ENCODE measurements at regions not wholly inside any gene's neighbourhood (a gene's known extent, or its start where the extent isn't known, plus 50 kb on each side); places are given as distances from the start of the nearest gene placed in this dataset.
"Not testable (repeated sequence)": the region's sequence is repeated elsewhere in the genome, so short reads cannot be mapped to it uniquely, and the experiment has no call there.

- not testable (repeated sequence) for DNase-seq (ENCODE audit: low spot score)
Observed at GRCh38 chr15:85196697-85197096, 183.7 kb upstream of the AKAP13 start.

GRCh38 chr15:85197582-85197981 lies 182.8 kb upstream of the AKAP13 start:
- DNase-seq (ENCODE audit: low spot score): not testable (repeated sequence)

GRCh38 chr15:85198432-85198831 lies 182.0 kb upstream of the AKAP13 start:
- DNase-seq (ENCODE audit: low spot score): not testable (repeated sequence)

- DNase-seq (ENCODE audit: low spot score): not testable (repeated sequence)
Observed at GRCh38 chr15:85200215-85200614, 180.2 kb upstream of the AKAP13 start.

GRCh38 chr15:85201118-85201793 lies 179.1 kb upstream of the AKAP13 start:
- DNase-seq (ENCODE audit: low spot score): not testable (repeated sequence)

GRCh38 chr15:85204481-85204880 lies 175.9 kb upstream of the AKAP13 start:
- DNase-seq (ENCODE audit: low spot score): not testable (repeated sequence)

GRCh38 chr15:85233791-85234325 lies 146.5 kb upstream of the AKAP13 start:
- DNase-seq (ENCODE audit: low spot score): not testable (repeated sequence)

- not testable (repeated sequence) for DNase-seq (ENCODE audit: low spot score)
Observed at GRCh38 chr15:85234450-85235196, 145.8 kb upstream of the AKAP13 start.

GRCh38 chr15:85244056-85244455 lies 136.3 kb upstream of the AKAP13 start:
- not testable (repeated sequence) for DNase-seq (ENCODE audit: low spot score)

GRCh38 chr15:85250938-85251542 lies 129.4 kb upstream of the AKAP13 start:
- not testable (repeated sequence) for DNase-seq (ENCODE audit: low spot score)

- DNase-seq (ENCODE audit: low spot score): not testable (repeated sequence)
Observed at GRCh38 chr15:85253196-85253915, 127.0 kb upstream of the AKAP13 start.

- DNase-seq (ENCODE audit: low spot score): not testable (repeated sequence)
Observed at GRCh38 chr15:85254961-85255360, 125.4 kb upstream of the AKAP13 start.

GRCh38 chr15:85255502-85255901 lies 124.9 kb upstream of the AKAP13 start:
- DNase-seq (ENCODE audit: low spot score): not testable (repeated sequence)

GRCh38 chr15:85256009-85256997 lies 124.1 kb upstream of the AKAP13 start:
- not testable (repeated sequence) for DNase-seq (ENCODE audit: low spot score)

- DNase-seq (ENCODE audit: low spot score): not testable (repeated sequence)
Observed at GRCh38 chr15:85258062-85258445, 122.3 kb upstream of the AKAP13 start.

- not testable (repeated sequence) for DNase-seq (ENCODE audit: low spot score)
Observed at GRCh38 chr15:85258559-85259209, 121.7 kb upstream of the AKAP13 start.

- not testable (repeated sequence) for DNase-seq (ENCODE audit: low spot score)
Observed at GRCh38 chr15:85260526-85260925, 119.9 kb upstream of the AKAP13 start.

GRCh38 chr15:85262461-85263055 lies 117.8 kb upstream of the AKAP13 start:
- not testable (repeated sequence) for DNase-seq (ENCODE audit: low spot score)

GRCh38 chr15:85263842-85264440 lies 116.5 kb upstream of the AKAP13 start:
- DNase-seq (ENCODE audit: low spot score): not testable (repeated sequence)
